ENCODE measurements at regions not wholly inside any gene's neighbourhood (a gene's known extent, or its start where the extent isn't known, plus 50 kb on each side); places are given as distances from the start of the nearest gene placed in this dataset.

DNA sequence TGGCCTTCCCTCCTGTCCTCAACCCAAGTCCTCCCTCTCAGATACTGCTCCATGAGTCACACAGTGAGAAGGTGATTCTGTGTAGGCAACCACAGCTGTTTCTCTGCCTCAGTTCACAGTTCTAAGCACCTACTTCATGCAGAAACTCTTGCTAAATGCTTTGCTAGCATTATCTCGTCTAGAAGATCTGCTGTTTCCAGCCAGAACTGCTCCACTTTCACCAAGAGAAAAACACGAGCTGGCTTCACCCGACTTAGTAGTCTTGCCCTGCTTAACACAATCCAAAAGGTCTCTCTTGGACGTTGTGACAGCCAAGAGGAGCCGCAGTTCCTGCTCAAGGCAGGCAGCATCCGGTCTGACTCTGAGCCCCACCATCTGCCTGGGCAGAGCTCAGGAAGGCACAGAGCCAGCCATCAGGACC is 272.1 kb downstream of the UACA start:
- no peak for ATAC-seq

DNA sequence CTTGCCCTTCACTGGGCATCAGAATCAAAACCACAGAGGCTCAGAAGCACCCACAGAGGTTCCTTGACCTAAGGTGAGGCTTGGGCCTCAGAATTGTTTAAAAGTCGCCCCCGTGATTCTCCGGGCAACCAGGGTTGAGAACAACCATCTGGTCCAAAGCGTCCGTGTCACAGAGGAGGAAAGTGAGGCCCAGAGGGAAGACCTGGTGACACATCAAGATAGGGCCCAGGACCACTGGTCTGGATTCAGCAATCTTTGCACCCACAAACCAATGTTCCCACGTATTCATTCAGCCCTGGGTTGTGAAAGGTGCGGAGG is 272.6 kb downstream of the UACA start:
- ATAC-seq (no peak), DNase-seq (no peak)

More for the DNA sequence above, 272.1 kb downstream of the UACA start:
- peak; percentile 35 for DNase-seq

DNA sequence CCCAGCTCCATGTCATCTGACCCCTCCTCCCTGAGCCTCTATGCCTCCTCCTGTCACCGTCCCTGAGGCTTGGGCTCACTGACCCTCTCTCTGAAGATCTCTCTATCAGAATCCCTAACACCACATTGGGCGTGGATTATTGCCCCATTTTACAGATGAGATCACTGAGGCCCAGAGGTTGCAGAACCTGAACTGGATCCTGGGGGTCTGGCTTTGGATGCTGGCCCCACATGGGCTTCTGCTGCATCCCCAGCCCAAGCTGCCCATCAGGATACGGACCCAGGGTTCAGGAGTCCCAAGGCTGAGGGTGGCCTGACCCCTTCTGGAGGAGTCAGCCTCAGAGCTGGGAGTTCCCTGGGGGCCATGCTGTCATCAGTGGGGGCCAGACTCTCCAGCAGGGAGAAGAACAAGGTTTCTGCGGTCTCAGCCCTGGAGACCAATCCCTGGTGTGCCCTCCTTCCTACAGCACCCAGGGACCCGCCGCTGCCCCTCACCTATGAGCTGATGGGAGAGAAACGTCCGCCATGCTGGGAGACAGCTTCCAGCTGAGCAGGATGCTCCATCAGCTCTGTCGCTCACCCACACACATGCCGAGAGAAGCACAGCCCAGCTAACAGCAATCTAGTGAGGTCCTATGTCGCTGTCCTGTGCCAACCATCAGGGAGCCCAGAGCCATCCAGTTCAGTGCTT is 273.1 kb downstream of the UACA start:
- no peak for DNase-seq
- ATAC-seq: no peak

DNA sequence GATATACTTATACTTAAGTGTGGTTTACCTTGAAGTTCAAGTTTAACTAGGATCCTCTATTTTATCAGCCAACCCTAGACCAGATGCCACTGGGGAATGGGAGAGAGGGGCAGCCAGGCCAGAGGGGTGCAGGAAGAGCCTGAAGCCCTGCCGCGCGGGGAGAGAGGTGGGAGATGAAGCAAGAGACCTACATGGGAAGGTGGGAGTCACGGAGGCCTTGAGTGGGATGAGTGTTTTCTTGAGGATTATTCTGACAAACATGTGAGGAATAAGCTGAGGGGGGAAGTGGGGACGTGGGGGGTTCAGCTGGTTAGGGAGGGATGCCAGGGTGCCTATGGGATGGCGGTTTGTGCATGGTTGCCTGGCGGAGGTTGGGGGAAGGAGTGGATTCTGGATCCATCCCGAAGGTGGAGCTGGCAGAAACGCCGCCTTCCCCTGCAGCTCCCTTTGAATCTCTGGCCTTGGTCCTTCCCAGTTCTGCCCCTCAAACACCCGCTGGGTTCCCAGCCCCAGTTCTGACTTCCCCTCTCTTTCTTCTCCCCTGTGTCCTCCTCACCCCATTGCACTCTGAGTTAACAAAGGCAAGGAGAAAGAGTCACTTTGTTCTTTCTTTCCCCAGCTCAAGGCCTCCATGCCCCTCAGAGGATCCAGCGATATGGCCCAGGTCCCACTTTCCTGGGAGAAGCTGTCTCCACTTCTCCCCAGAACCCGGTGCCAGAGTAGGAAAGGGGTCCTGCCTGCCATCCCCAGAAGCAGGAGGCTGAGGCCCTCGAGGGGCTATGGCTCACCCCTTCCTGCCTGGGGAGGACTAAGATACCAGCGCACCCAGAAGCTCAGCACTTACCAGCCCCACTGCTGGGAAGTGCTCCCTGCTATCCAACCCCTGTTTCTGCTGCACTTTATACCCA is 274.2 kb downstream of the UACA start:
- no peak for DNase-seq
- no peak for ATAC-seq

DNA sequence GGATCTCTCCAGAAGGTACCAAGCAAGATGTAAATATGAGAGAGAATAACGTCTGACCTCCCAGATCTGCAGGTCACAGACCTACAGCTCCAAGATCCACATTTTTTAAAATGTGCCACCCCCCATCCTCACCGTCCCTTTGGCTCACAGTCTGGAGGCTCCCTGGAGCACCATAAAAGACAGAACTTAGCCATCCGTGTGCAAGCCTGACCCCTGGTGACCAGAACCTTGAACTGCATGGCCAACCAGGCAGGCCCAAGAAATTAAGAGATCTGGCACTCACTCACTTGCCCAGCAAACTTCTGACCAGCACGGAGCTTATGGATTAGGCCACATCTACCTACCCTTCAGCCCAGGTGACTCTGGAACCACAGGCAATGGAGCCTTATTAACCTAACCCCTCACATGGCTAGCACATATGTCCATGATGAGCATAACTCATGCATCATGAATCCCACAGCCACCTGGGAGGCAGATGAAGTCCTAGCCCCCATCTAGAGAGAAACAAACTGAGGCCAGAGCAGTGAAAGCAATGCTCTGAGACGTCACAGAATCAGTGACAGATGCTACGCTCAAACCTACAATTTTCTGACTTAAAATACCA is 275.3 kb downstream of the UACA start:
- DNase-seq: peak; percentile 80
- ATAC-seq: no peak

DNA sequence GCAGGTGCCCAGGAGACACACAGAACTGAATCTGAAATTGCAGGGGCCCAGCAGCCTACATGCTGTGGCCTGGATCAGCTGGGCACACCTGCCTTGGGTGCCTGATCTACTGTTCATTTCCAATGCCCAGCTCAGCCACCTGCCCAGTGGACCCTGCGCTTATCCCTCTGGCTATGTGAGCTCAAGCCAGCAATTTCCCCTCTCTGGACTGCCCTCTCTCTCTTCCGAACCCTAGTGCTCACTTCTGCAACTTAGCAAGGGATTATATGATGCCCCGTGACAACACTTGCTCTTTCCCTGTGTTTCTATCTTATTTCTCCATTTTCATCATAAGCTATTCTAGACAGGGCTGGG is 276.0 kb downstream of the UACA start:
- no peak for ATAC-seq

DNA sequence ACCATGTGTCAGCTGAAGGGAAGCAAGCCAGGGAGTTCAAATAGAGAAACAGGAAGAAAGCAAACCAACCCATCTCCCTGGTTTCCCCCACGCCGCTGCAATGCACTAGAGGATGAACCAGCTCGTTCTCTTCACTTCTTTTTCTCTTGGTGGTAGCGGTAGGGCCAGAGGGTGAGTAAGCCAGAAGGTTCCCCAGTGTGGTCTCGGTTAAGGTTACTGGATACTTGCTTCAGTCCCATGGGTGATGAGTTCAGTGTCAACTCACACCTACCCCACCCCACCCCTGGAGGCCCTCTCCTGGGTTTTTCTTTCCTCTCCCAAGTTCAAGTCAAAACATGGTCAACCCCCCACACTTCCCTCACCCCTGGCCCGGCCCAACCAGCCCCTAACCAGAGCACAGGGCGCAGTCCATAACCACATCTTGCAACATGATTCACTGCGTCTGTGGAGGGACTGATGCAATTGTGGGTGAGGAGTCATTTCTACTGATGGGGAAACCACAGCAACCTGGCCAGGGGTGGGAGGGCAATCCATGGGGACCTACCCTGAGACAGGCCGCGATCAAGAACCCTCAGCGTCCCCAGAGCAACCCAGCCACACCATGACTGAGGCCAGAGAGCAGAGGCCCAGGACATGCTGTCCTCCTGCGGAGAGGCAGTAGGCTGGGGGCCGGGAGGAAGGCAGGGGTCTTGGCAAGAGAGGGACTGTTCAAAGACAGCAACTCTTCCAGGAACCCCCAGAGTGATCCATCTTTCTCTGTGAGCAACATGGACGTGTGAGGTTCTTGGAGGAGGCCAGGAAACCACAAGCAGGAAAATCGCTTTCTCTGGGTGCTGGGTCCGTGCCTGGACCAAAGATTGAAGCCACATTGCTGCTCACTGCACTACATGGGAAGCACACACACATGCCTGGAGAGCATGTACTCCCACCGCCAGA is 276.6 kb downstream of the UACA start:
- peak; percentile 92 for ATAC-seq
- peak; percentile 85 for DNase-seq

More for the DNA sequence above, 276.0 kb downstream of the UACA start:
- no peak for DNase-seq

DNA sequence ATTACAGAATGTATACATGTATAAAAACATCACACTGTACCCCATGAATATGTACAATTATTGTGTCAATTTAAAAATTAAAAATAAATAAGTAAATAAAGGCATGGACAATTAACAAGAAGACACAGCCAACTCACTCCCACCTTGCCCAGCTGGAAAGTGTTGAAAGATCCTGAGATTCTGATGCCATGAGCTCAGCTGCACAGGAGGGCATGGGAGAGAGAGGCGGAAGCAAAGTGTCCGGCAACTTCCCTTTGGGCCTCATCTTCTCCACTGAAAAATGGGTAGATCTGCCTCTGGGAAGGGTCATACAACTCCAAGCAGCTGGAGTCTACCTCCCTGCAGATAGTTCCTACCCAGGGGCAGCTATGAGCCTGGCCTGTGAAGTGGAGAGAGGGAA is 277.3 kb downstream of the UACA start:
- ATAC-seq (no peak), DNase-seq (no peak)

DNA sequence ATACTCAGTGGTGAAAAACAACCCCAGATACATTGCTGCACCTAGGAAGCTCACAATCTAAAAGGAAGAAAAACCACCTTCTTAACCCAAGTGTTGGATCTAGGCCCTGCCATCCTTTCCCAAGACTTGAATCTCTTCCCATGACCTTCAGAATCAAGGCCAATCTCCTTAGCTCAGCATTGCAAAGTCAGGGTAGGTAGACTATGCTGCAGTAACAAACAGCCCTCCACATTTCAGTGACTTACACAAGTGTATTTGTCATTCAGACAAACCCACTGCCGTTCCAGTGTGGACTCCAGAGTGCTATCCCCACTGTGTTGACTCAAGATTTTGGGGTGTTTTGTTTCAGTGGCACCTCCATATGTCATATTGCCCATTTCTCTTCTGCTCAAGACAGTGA is 278.4 kb downstream of the UACA start:
- DNase-seq: no peak
- no peak for ATAC-seq

DNA sequence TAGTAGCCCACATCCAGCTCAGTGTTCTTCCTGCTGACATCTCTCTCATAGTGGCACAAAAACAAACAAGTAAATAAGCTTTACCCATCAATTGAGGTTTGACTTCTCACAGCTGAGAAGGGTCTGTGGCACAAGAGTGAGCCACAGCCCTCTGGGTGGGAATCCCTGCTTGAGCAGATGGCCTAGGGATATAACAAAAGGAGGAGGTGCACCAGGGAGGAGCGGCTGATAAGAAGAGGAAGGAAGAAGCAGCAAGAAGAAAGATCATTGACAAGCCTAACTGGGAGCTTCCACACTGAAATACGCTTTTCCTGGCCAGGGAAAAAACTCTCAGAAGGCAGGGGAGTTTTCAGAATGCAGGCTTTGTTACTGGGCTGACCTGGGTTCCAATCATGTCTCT is 279.8 kb downstream of the UACA start:
- ATAC-seq (no peak), DNase-seq (no peak)

DNA sequence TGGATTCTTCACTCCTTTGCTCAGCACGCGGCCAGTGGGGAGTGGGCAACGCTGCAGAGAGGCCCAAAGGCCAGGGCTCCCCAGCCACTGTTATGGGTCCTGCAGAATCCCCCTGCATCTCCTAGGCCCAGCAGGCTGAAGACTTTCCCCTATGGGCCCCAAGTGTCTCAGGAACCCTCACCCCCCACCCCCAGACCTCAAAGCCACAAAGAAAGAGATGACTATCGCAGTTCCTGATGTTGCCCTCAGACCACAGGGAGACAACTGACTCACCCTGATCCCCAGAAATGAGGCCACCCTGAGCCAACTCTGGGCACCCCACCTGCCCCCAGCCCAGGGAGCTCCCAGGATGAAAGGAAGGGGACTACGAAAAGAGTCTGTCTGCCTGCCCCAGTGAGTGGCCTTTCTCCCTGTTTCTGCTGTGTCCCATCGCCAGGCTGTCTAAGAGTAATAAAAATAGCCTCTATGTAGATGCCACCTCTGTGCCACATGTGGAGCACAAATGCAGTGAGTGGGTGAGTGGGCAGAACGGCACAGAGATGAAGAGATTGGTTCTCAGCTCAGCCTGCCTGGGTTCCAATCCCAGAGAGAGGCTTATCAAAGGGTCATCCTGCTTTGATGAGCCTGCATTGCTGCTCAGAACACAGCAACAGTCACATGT is 283.0 kb downstream of the UACA start:
- ATAC-seq (peak; percentile 90), DNase-seq (peak; percentile 77)

DNA sequence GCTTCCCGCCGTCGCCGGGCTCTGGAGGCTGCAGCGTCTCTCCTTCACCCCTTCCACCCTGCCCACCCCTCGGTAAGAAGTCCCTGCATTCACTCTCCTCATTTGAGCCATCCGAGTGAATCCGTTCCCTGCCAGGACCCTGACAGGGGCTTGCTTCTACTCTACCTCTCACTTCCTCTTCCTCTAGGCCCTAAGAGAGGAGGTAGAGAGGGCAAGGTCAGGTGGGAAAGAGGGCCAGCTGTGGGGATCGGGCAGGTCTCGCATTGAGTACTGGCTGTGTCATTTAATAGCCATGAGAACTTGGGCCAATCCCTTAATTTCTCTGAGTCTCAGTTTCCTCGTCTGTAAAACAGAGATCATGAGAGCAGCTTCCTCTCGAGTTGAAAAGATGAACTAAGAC is 283.6 kb downstream of the UACA start:
- DNase-seq (no peak), ATAC-seq (no peak)

DNA sequence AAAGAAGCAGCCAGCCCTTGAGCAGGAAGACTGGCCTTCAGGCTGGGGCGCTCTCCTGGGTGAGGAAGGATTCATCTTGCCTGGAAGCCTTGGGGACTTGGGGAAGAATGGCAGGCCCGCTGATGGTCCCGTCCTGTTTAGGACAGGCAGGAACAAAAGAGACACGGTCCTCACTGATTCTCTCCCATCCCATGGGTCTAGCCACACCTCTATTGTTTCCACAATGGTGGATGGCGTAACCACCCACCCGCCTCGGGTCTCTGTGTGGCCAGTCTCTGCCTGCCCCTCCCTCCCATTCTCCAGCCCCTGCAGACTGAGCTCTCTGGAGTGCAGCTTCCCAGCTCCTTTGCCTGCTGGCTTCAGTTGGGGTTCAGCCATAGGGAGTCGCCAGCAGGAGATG is 284.3 kb downstream of the UACA start:
- ATAC-seq (no peak), DNase-seq (no peak)

DNA sequence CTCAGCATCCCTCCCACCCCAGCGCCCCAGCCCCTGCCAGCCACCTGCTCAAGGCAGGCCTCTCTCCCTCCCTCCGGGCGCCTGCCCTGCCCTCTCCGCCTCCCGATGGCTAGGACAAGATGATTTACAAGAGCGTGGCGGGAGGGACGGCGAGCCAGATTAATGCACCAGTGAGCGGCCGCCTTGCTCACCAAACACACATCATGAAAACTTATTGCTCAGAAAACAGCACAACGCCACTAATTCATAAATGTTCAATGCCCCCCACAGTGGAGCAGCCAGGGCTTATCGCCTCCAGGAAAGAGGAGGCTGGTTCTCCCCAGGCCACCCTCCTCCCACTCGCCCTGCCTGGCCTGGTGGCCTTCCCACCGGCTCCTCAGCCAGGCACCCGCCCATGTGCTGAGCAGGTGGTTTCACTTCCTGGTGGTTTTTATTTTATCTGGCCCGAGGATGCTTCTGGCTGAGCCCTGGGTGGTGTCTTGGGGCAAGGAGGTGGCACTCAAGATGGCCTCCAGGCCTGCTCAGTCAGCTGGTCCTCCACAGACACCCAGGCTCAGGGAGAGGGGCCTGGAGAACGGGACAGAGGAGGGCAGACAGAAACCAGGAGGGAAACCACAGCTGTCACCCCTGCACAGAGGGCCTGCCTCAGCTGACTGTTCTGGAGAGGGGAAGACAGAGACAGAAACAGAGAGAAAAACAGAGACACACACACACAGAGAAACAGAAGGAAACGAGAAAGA is 284.9 kb downstream of the UACA start:
- no peak for DNase-seq
- no peak for ATAC-seq

DNA sequence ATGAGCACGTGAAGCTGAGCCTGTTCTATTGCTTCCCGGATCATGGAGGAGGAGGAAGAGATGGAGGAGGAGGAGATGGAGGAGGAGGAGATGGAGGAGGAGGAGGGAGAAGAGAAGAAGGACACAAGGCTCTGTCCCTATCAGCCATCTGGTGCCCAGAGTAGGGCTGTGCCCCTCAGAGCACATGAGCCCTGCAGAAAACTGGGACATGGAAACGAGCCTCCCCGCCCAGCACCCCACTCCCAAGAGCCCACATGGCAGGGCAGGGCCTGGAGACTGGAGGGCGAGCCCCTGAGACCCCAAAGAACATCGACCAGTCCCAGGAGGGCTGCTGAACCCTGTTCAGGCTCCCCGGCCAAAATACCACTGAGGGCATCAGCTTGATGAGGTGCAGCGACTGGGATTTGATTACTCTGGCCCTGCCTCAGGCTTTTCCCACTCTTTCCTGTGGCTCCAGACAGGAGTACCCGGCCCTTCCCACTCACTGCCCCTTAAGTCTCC is 285.6 kb downstream of the UACA start:
- DNase-seq: no peak
- no peak for ATAC-seq

DNA sequence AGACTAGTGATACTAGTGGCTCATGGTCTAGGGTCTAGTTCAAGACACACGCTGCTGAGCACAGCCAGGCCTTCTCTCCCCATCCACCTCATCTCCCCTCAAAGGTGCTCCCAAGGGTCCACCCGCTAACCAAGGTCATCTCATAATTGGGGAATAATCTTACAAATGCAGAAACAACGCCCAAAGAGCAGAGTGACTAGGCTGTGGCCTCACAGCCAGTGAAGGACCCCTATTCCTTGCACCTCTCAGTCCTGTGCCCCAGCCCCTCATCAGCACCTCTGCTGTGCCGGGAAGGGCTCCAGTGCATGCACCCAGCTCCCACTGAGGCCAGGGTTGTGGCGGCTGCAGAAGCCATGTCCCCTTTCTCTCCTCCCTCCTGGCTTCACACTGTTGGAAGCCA is 286.9 kb downstream of the UACA start:
- ATAC-seq (no peak), DNase-seq (no peak)

DNA sequence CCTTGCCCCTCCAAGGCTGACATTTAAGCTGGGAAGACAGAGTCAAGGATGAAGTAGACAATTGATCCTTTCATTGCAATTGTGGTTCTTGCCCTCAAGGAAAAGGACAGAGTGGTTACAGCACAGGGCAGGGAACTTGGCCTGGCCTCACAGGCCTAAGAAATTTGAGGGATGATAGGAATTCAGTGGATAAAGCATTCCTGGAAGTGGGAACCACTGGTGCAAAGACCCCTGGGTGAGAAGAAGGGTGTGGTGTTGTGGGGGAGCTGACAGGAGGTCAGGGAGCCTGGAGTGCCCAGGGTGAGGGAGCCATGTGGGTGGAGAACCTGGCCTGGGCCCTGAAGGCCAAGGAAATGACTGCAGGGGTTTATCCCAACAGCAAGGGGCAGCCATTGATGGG is 287.4 kb downstream of the UACA start:
- ATAC-seq (no peak), DNase-seq (no peak)

DNA sequence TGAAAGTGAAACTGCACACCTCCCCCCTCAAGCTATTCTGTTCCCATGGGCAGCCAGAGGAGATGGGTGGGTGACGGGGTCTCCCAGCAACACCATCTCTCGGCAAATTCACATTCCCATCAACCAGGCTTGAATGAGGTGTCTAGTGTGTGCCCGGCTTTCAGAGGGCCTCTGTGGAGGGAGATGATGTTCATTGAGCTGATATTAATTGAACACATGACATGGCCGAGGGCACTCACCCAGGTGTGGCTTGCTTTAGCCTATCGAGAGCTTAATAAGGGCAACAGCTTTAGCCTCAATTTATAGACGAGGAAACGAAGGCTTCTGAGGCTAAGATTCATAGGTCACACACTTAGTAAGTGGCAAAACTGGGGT is 288.0 kb downstream of the UACA start:
- no peak for DNase-seq
- ATAC-seq: no peak

DNA sequence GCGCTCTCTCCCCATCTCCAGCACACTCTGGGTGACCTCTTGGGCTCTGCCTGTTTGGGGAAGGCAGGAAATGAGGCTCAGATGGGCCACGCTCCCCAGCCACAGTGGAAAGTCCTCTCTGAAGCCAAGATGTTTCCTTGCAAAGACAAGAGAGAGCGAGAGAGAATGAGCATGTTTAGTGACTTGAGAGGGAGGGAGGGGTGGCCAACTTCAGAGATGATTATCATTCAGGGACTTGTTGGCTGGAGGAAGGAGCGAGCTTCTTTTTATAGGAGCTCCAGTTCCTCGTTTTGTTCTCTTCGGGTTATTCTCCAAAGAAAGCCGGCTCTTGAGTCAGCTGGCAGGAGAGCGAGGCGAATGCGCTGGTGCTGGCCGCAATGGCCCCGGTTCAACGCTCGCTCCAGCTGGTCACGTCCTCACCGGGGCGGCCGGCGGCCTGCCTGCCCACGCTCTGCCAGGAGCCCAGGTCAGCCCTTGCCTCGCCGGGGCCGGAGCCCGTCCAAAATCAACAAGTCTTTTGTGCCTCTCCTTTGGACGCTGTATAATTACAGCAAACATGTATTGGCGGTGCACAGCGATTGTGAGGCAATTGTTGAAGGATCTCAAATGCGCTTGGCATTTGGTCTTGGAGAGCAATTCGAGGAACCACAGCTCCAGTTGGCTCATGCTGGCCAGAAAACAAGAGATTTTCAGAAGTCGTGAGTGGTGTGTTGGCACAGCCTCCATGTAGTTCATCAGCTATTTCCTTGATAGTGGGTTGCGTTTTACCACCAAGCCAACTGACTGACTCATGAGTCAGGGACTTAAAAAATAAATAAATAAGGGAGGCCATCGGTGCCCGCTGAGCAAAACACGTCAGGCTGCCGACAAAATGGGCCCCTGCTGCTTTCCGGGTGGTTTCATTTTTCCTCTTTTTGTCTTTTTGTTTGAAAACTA is 288.6 kb downstream of the UACA start:
- DNase-seq (peak; percentile 39), ATAC-seq (peak; percentile 56)
